IMR-90 (cell line): ENCODE measurements at regions not wholly inside any gene's neighbourhood (a gene's known extent, or its start where the extent isn't known, plus 50 kb on each side); places are given as distances from the start of the nearest gene placed in this dataset.
"Not testable (repeated sequence)": the region's sequence is repeated elsewhere in the genome, so short reads cannot be mapped to it uniquely, and the experiment has no call there.

ENCODE experiments used
- ATAC-seq: fragments of 200-7000 bp; cut with Tn5 transposase; 2 replicates; pipeline ENCODE4 v1.9.1; 2020; ENCODE audit warnings: low read depth, mild to moderate bottlenecking, moderate library complexity
- BruUV-seq: library from RNA; stranded (reverse); fragments of 400-500 nt; replicated peaks from 2 replicates; lab custom pipeline; 2021; lab: Mats Ljungman, UMichigan
- CTCF ChIA-PET: fragments of 300-600 bp; formaldehyde crosslinking; extraction: SDS; loops from one replicate; lab custom pipeline; 2021; ENCODE audit warnings: antibody characterized with exemption; lab: Yijun Ruan, JAX
- POLR2A ChIA-PET: fragments of 300-600 bp; sonication (Branson Sonifier 250); formaldehyde crosslinking; loops from one replicate; lab custom pipeline; 2022; ENCODE audit warnings: antibody characterized with exemption; ENCODE audit not compliant: unreplicated experiment; lab: Charles Lee
- DNase-seq: peaks from one replicate; pipeline ENCODE4 v3.0.0; 2013
- H2AFZ ChIP-seq: replicated peaks from 2 replicates; pipeline ENCODE3; 2013; ENCODE audit warnings: low read length, mild to moderate bottlenecking; ENCODE audit not compliant: poor library complexity
- H2AK5ac ChIP-seq: 2 replicates; pipeline ENCODE4 v1.6.1; 2013; ENCODE audit warnings: low read depth, low read length, inconsistent platforms
- H2AK9ac ChIP-seq: replicated peaks from 2 replicates; pipeline ENCODE3; 2013; ENCODE audit warnings: mild to moderate bottlenecking, low read depth, low read length, moderate library complexity; ENCODE audit not compliant: poor library complexity
- H2BK120ac ChIP-seq: 2 replicates; pipeline ENCODE4 v1.6.1; 2013; ENCODE audit warnings: low read depth, low read length, inconsistent platforms
- H2BK15ac ChIP-seq: 3 replicates; pipeline ENCODE4 v1.6.1; 2013; ENCODE audit warnings: low read depth, low read length, inconsistent platforms
- H2BK20ac ChIP-seq: 2 replicates; pipeline ENCODE4 v1.6.1; 2013; ENCODE audit warnings: low read depth, mild to moderate bottlenecking, inconsistent platforms, low read length, moderate library complexity
- H2BK5ac ChIP-seq: 2 replicates; pipeline ENCODE4 v1.6.1; 2013; ENCODE audit warnings: mild to moderate bottlenecking, low read depth, low read length, inconsistent platforms; ENCODE audit not compliant: poor library complexity, severe bottlenecking
- H3K14ac ChIP-seq: replicated peaks from 2 replicates; pipeline ENCODE4 v1.6.1; 2013; ENCODE audit warnings: low read depth, low read length, inconsistent platforms
- H3K18ac ChIP-seq: 2 replicates; pipeline ENCODE4 v1.6.1; 2013; ENCODE audit warnings: low read depth, low read length, control low read depth
- H3K23ac ChIP-seq: 2 replicates; pipeline ENCODE4 v1.6.1; 2013; ENCODE audit warnings: low read depth, low read length, inconsistent platforms
- H3K27ac ChIP-seq: 2 replicates; pipeline ENCODE4 v1.5.1; 2013; ENCODE audit warnings: mild to moderate bottlenecking, control low read depth, low read length; ENCODE audit not compliant: insufficient read depth
- H3K27me3 ChIP-seq: 2 replicates; pipeline ENCODE4 v1.6.1; 2013; ENCODE audit warnings: low read length; ENCODE audit not compliant: control insufficient read depth, insufficient read depth
- H3K36me3 ChIP-seq: 2 replicates; pipeline ENCODE4 v1.6.1; 2013; ENCODE audit warnings: low read length, mixed read lengths; ENCODE audit not compliant: control insufficient read depth, insufficient read depth
- H3K4ac ChIP-seq: 2 replicates; pipeline ENCODE4 v1.6.1; 2013; ENCODE audit warnings: low read depth, low read length, inconsistent platforms
- H3K4me1 ChIP-seq: 2 replicates; pipeline ENCODE4 v1.6.1; 2013; ENCODE audit warnings: low read length, mixed read lengths; ENCODE audit not compliant: control insufficient read depth, insufficient read depth
- H3K4me2 ChIP-seq: 2 replicates; pipeline ENCODE4 v1.6.1; 2013; ENCODE audit warnings: low read depth, mild to moderate bottlenecking, control low read depth, low read length, moderate library complexity
- H3K4me3 ChIP-seq: 2 replicates; pipeline ENCODE4 v1.5.1; 2013; ENCODE audit warnings: low read depth, mild to moderate bottlenecking, control low read depth, low read length, moderate library complexity; ENCODE audit not compliant: insufficient read depth
- H3K56ac ChIP-seq: 2 replicates; pipeline ENCODE4 v1.6.1; 2013; ENCODE audit warnings: low read length, inconsistent platforms; ENCODE audit not compliant: insufficient read depth; ENCODE audit errors: extremely low read depth
- H3K79me1 ChIP-seq, 2 experiments: 2 replicates each; pipeline ENCODE4 v1.6.1; 2013; ENCODE audit warnings: low read length in 2 of 2, inconsistent platforms in 1 of 2, low read depth in 1 of 2
- H3K9ac ChIP-seq: 2 replicates; pipeline ENCODE4 v1.6.1; 2013; ENCODE audit warnings: low read depth, low read length, control low read depth
- H3K9me1 ChIP-seq: 2 replicates; pipeline ENCODE4 v1.6.1; 2013; ENCODE audit warnings: low read length, inconsistent platforms; ENCODE audit not compliant: insufficient read depth
- H3K9me3 ChIP-seq: 2 replicates; pipeline ENCODE4 v1.6.1; 2013; ENCODE audit warnings: low read length; ENCODE audit not compliant: control insufficient read depth, insufficient read depth
- H4K20me1 ChIP-seq: 2 replicates; pipeline ENCODE4 v1.6.1; 2013; ENCODE audit warnings: low read length, inconsistent platforms; ENCODE audit not compliant: insufficient read depth
- H4K5ac ChIP-seq: 2 replicates; pipeline ENCODE4 v1.6.1; 2013; ENCODE audit warnings: mild to moderate bottlenecking, low read depth, low read length, control low read depth
- H4K8ac ChIP-seq, 2 experiments: 2 replicates each; pipeline ENCODE4 v1.6.1; 2013; ENCODE audit warnings: low read depth in 2 of 2, low read length in 2 of 2, control low read depth in 1 of 2, inconsistent platforms in 1 of 2
- H4K91ac ChIP-seq: 2 replicates; pipeline ENCODE4 v1.6.1; 2013; ENCODE audit warnings: low read depth, low read length, inconsistent platforms; ENCODE audit not compliant: insufficient read depth
- WGBS, 2 experiments: methylation state at CpG; one replicate each; pipeline versions ENCODE4 v1.1.5 to v1.1.7; 2013; ENCODE audit warnings: missing lambda C conversion rate in 2 of 2; ENCODE audit not compliant: insufficient read length in 1 of 2; ENCODE audit errors: extremely low coverage in 2 of 2; 5-methylcytosine and 5-hydroxymethylcytosine counted together
- dilution Hi-C: fragments of 300-500 bp; cut with HindIII; formaldehyde crosslinking; loops from one replicate; pipeline ENCODE4 v1.14.3; 2018; ENCODE audit warnings: low sequenced_read_pairs; ENCODE audit not compliant: unreplicated experiment
- in situ Hi-C: fragments of 300-500 bp; cut with MboI; formaldehyde crosslinking; loops from 3 replicates; pipeline ENCODE4 v1.14.3; 2019; ENCODE audit warnings: low sequenced_read_pairs, inconsistent platforms, mixed read lengths
- intact Hi-C: fragments of 100-400 bp; cut with micrococcal nuclease; formaldehyde crosslinking; loops from 2 replicates; pipeline ENCODE4 v1.10.0; 2022

- H2AK9ac ChIP-seq, H4K5ac ChIP-seq, H3K14ac ChIP-seq, BruUV-seq, POLR2A ChIA-PET, H3K36me3 ChIP-seq, H4K20me1 ChIP-seq, H3K18ac ChIP-seq, H3K9me1 ChIP-seq, H3K27me3 ChIP-seq, intact Hi-C loops, DNase-seq, H2AK5ac ChIP-seq, H3K79me1 ChIP-seq, H3K9ac ChIP-seq, H2BK20ac ChIP-seq, H2AFZ ChIP-seq, ATAC-seq, in situ Hi-C loops, dilution Hi-C loops, H3K23ac ChIP-seq, H3K27ac ChIP-seq, H3K4me3 ChIP-seq, H2BK5ac ChIP-seq, H3K4me1 ChIP-seq, H2BK15ac ChIP-seq, H3K4me2 ChIP-seq, H3K4ac ChIP-seq, H3K9me3 ChIP-seq, H4K8ac ChIP-seq, H3K56ac ChIP-seq, H4K91ac ChIP-seq, H2BK120ac ChIP-seq: not testable (repeated sequence)
- CTCF ChIA-PET, result interaction anchor here (1.3 kb wide), 1 partner anchor 17 kb away, joined by 3 read pairs; no protein-coding TSS in a partner anchor
- no CpG with 5 or more reads among the region's 1 CpG for WGBS, 2 experiments
Observed at GRCh38 chr6:1210631-1211030, 101.3 kb upstream of the FOXQ1 start.
